PC-9 (cell line): ENCODE measurements at regions not wholly inside any gene's neighbourhood (a gene's known extent, or its start where the extent isn't known, plus 50 kb on each side); places are given as distances from the start of the nearest gene placed in this dataset.

Experiments
- EZH2 ChIP-seq: fragments of 200-600 bp; sonication (generic); IDR thresholded peaks from 2 replicates; pipeline ENCODE4 v1.8.0; 2017; ENCODE audit warnings: antibody characterized with exemption, low read depth
- TF ChIP-seq, protein P1 (sequence below): fragments of 200-600 bp; sonication (generic); conservative IDR thresholded peaks from 2 replicates; pipeline ENCODE4 v1.6.1; 2017; ENCODE audit warnings: mixed run types, antibody characterized with exemption, mild to moderate bottlenecking, moderate library complexity

DNA sequence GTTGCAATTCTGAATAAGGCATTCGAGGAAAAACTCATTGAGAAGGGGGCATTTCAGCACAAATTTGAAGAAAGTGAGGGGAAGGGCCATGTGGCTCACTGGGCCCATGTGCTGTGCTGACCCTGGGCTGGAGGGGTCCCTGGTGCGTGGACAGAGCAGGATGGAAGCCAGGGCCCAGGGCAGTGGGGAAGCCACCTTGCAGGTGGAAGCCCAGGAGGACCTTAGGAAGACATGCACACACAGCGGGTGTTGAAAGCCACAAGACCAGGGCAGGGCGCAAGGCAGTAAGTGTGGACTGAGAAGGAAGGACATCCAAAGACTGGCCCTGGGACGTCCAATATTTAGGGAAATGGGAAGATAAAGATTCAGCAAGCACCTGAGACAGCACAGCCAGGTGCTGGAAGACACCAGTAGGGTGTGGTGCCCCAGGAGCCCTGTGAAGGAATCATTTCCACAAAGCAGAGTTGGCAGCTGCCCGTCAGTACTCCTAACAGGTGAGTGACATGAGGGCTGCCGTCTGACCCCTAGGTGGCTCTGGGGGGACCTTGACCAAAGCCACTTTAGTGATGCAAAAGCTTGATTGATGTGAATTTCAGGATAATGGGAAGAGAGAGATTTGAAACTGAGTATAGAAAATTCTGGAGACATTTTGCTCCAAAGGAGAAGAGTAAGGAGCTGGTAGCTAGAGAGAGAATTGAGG lies 254.4 kb upstream of the EXOC2 start:
- TF ChIP-seq, protein P1, sequence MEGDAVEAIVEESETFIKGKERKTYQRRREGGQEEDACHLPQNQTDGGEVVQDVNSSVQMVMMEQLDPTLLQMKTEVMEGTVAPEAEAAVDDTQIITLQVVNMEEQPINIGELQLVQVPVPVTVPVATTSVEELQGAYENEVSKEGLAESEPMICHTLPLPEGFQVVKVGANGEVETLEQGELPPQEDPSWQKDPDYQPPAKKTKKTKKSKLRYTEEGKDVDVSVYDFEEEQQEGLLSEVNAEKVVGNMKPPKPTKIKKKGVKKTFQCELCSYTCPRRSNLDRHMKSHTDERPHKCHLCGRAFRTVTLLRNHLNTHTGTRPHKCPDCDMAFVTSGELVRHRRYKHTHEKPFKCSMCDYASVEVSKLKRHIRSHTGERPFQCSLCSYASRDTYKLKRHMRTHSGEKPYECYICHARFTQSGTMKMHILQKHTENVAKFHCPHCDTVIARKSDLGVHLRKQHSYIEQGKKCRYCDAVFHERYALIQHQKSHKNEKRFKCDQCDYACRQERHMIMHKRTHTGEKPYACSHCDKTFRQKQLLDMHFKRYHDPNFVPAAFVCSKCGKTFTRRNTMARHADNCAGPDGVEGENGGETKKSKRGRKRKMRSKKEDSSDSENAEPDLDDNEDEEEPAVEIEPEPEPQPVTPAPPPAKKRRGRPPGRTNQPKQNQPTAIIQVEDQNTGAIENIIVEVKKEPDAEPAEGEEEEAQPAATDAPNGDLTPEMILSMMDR, result no peak
- no peak for TF ChIP-seq EZH2
